ENCODE measurements at regions not wholly inside any gene's neighbourhood (a gene's known extent, or its start where the extent isn't known, plus 50 kb on each side); places are given as distances from the start of the nearest gene placed in this dataset.

GRCh38 chr3:95750097-95750496, 1064.3 kb upstream of the EPHA6 start:
- TF ChIP-seq CTCF (IDR thresholded peaks at IDR 0.05 in 2 of 3, conservative IDR thresholded peaks at IDR 0.05 in 1 of 3; ENCODE audit: borderline replicate concordance in 1 of 3, insufficient read depth in 1 of 3, low read depth in 2 of 3, low read length in 2 of 3) (no peak), EZH2 (IDR thresholded peaks at IDR 0.05) (no peak), ZBTB33 (IDR thresholded peaks at IDR 0.05; ENCODE audit: extremely low read depth, insufficient replicate concordance, low read length) (no peak), POLR2A (IDR thresholded peaks at IDR 0.05; ENCODE audit: borderline replicate concordance, extremely low read depth, insufficient read depth, insufficient read length) (no peak), ZNF274 (IDR thresholded peaks at IDR 0.05; ENCODE audit: low read depth, low read length) (no peak), JUND (IDR thresholded peaks at IDR 0.05) (no peak), POLR2AphosphoS5 (IDR thresholded peaks at IDR 0.05; ENCODE audit: low read depth, low read length) (no peak), RAD21 (IDR thresholded peaks at IDR 0.05; ENCODE audit: low read depth) (no peak), SP1 (IDR thresholded peaks at IDR 0.05; ENCODE audit: low read depth) (no peak), EZH2phosphoT487 (IDR thresholded peaks at IDR 0.05; ENCODE audit: borderline replicate concordance) (no peak), SIN3A (IDR thresholded peaks at IDR 0.05; ENCODE audit: low read depth) (no peak), MAX (IDR thresholded peaks at IDR 0.05) (no peak), EGR1 (IDR thresholded peaks at IDR 0.05; ENCODE audit: low read depth) (no peak), ELF1 (IDR thresholded peaks at IDR 0.05; ENCODE audit: borderline replicate concordance, low read depth) (no peak)
